NT2/D1 (cell line): ENCODE measurements at regions not wholly inside any gene's neighbourhood (a gene's known extent, or its start where the extent isn't known, plus 50 kb on each side); places are given as distances from the start of the nearest gene placed in this dataset.

ENCODE experiments used
- DNase-seq: peaks from one replicate; pipeline ENCODE4 v3.0.0-alpha.2; 2011; ENCODE audit warnings: low read depth, low spot score
- H3K27me3 ChIP-seq: 2 replicates; pipeline ENCODE4 v1.6.0; 2011; ENCODE audit warnings: mild to moderate bottlenecking; ENCODE audit not compliant: insufficient read length, insufficient read depth
- H3K36me3 ChIP-seq: 2 replicates; pipeline ENCODE4 v1.6.1; 2011; ENCODE audit warnings: mild to moderate bottlenecking, low read length, mixed read lengths; ENCODE audit not compliant: insufficient read depth, insufficient read length
- H3K4me1 ChIP-seq: 2 replicates; pipeline ENCODE4 v1.5.1; 2011; ENCODE audit not compliant: insufficient read depth, insufficient read length
- H3K4me3 ChIP-seq: 2 replicates; pipeline ENCODE4 v1.5.1; 2011; ENCODE audit warnings: low read depth; ENCODE audit not compliant: insufficient read length
- H3K9ac ChIP-seq: 2 replicates; pipeline ENCODE4 v1.6.0; 2011; ENCODE audit warnings: low read depth; ENCODE audit not compliant: insufficient read length
- H3K9me3 ChIP-seq: 2 replicates; pipeline ENCODE4 v1.5.1; 2011; ENCODE audit warnings: mild to moderate bottlenecking, low read length; ENCODE audit not compliant: insufficient read depth
- SUZ12 ChIP-seq: IDR thresholded peaks from 2 replicates; pipeline ENCODE4 v1.6.1; 2011; ENCODE audit not compliant: insufficient read length, insufficient read depth; ENCODE audit errors: extremely low read depth
- YY1 ChIP-seq: IDR thresholded peaks from 2 replicates; pipeline ENCODE4 v1.6.1; 2011; ENCODE audit not compliant: insufficient read length, insufficient read depth
- ZNF274 ChIP-seq: IDR thresholded peaks from 2 replicates; pipeline ENCODE4 v1.6.1; 2011; ENCODE audit warnings: mild to moderate bottlenecking, low read depth, low read length

DNA sequence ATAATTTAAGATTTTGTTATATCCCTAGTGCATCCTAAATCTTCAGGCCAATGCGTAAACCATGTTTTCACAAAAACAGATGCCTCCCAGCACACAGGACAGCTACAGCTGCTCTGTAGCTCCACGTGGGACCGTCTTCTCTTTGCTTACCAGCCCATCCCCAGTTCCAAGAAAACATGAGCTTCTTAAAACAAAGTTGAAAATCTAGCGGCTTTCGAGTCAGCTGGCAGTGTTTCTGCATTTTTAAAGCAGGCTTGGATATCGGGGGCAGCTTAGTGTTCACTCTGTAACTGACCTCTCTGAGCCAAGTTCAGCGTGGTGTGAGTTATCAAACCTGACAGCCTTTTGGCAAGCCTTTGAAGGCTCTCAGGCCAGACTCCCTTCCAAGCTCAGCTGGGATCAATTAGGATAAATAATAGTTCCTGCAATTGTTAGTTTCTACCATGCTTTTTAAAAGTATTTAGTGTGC lies 881.5 kb downstream of the LTN1 start:
- no peaks in the 10 kb centered on the region for H3K27me3 ChIP-seq
- no peaks in the 10 kb centered on the region for H3K36me3 ChIP-seq
- H3K9me3 ChIP-seq, result no peaks in the 10 kb centered on the region
- H3K4me1 ChIP-seq, result no peaks in the 10 kb centered on the region
- TF ChIP-seq SUZ12 (no peak), ZNF274 (no peak), YY1 (no peak)
- DNase-seq, result no peak
- no peak overlapping the region for H3K4me3 ChIP-seq
- no peak overlapping the region for H3K9ac ChIP-seq

DNA sequence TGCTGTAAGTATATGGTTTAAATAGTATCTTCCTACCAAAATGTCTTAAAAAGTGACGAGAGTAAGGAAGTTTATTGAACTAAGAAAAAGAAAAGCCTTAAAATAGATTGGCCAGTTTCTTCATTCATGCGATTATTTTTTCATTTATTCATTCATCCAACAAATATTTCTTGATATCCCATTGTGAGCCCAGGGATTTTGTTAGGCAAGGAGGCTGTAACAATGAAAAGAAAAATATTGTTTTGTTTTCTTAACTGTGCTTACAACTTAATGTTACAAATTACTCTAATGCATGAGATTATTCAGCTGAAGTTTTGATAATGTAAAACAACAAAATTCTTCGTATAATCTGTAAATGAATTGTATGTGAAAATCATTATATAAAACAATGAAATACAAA lies 882.0 kb downstream of the LTN1 start:
- no peak for TF ChIP-seq YY1
- no peak for TF ChIP-seq ZNF274
- TF ChIP-seq SUZ12, result no peak
- no peaks in the 10 kb centered on the region for H3K4me1 ChIP-seq
- H3K4me3 ChIP-seq, result no peak overlapping the region
- no peak overlapping the region for H3K9ac ChIP-seq
- no peaks in the 10 kb centered on the region for H3K27me3 ChIP-seq
- H3K9me3 ChIP-seq, result no peaks in the 10 kb centered on the region
- H3K36me3 ChIP-seq, result no peaks in the 10 kb centered on the region
- no peak for DNase-seq

DNA sequence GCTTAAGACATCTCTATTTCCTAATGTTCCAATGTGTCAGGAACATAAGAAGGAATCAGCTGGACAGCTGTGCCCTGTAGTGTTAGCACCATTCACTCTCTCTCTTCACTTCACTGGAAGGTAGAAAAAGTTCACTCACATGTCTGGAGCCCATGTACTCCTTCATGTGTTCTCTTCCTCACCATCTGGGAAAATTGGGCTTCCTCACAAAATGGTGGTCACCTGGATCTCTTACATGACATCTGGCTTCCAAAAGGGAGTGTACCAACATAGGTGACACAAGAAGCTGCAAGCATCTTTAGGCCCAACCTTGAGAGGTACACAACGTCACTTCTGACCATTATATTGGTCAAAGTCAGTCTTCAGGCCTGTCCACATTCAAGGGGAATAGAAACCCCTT lies 882.6 kb downstream of the LTN1 start:
- Histone ChIP-seq H3K9me3 (no peaks in the 10 kb centered on the region), H3K4me1 (no peaks in the 10 kb centered on the region), H3K9ac (no peak overlapping the region), H3K27me3 (no peaks in the 10 kb centered on the region), H3K4me3 (no peak overlapping the region), H3K36me3 (no peaks in the 10 kb centered on the region)
- TF ChIP-seq YY1, result no peak
- no peak for TF ChIP-seq ZNF274
- TF ChIP-seq SUZ12, result no peak
- no peak for DNase-seq

DNA sequence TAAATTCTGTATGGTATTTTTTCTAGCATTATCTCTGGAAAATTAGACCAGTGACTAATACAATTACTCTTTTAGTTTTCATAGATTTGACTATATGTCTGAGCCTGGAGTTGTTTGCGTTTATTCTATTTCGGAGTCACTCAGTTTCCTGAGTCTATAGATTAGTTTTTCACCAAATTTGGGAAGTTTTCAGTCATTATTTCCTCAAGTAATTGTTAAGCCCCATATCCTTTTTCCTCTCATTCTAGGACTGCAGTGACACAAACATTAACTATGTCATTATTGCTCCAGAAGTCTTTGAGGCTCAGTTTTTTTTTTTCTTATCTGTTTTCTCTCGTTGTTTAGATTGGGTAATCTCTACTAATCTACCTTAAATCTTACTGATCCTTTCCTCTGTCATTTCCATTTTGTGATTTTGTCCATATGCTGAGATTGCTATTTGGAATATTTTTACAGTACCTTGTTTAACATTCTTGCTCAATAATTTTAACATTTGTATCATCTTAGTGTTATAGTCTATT lies 886.2 kb downstream of the LTN1 start:
- no peak for DNase-seq
- no peak for TF ChIP-seq ZNF274
- no peak for TF ChIP-seq YY1
- TF ChIP-seq SUZ12, result no peak
- Histone ChIP-seq H3K9me3 (no peaks in the 10 kb centered on the region), H3K36me3 (no peaks in the 10 kb centered on the region), H3K4me1 (no peaks in the 10 kb centered on the region), H3K9ac (no peak overlapping the region), H3K4me3 (no peak overlapping the region), H3K27me3 (no peaks in the 10 kb centered on the region)

DNA sequence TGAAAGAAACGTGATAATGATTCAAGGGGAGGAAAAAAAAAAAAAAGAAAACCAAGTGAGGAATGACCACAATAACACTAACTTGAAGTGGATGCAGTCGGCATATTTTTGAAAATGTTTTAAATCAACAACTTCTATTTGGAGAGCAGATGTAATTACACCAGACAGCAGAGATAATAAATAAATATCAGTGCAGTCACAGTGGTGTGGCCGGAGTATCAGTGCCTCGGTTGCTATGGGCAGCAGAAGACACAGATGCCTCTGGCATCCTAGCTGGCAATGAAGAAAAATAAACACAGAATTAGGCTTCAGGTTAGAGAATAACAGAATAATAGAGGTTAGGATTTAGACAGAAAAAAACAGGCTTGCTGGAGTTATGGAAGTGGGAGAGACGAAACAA lies 888.3 kb downstream of the LTN1 start:
- Histone ChIP-seq H3K4me1 (no peaks in the 10 kb centered on the region), H3K9me3 (no peaks in the 10 kb centered on the region), H3K4me3 (no peak overlapping the region), H3K9ac (no peak overlapping the region), H3K36me3 (no peaks in the 10 kb centered on the region), H3K27me3 (no peaks in the 10 kb centered on the region)
- no peak for DNase-seq
- TF ChIP-seq YY1 (no peak), ZNF274 (no peak), SUZ12 (no peak)

DNA sequence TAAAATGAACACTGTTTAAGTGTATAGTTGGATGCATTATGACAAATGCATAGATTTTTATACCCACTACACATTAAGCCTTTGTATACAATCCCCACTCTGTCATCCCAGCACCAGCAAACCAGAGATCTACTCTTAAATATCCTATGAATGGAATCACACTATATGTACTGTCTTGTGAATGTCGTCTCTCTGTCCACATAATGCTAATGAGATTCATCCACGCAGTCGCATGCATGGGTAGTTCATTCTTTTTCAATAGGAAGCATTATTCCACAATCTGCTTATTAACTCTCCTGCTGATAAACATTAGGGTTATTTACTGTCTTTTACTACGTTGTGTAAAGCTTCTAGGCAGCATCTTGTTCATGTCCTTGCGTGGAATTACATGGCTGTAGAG lies 892.3 kb downstream of the LTN1 start:
- Histone ChIP-seq H3K9me3 (no peaks in the 10 kb centered on the region), H3K4me1 (no peaks in the 10 kb centered on the region), H3K27me3 (no peaks in the 10 kb centered on the region), H3K4me3 (no peak overlapping the region), H3K36me3 (no peaks in the 10 kb centered on the region), H3K9ac (no peak overlapping the region)
- no peak for TF ChIP-seq SUZ12
- no peak for TF ChIP-seq ZNF274
- no peak for TF ChIP-seq YY1
- no peak for DNase-seq

DNA sequence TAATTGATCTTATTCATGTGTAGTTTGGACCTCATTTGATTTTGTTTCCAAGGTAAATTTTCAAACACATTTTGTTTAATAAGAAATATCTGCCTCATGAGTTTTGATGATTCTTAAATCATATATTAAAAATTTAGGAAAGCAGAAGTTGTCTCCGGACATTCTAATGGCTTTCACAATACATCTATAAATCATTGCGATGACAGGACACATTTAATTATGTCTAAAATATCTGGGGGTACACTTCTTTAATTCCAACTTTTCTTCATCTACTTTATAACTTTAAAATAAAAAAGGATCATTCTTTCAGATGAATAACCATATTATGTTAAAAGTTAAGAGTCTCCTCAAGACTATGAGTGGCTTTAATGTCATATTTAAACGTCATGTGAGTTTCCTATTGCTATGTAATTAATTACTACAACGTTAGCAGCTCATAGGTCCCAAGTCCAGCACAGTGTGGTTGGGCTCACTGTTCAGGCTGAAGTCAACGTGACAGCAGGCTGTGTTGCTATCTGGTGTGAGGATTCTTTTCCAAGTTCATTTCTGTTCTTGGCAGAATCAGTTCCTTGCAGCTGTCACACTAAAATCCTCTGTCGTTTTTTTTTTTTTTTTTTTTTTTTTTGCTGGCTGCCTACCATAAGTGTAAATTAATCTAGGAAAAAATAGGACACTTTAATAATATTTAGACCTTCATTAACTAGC lies 893.5 kb downstream of the LTN1 start:
- Histone ChIP-seq H3K27me3 (no peaks in the 10 kb centered on the region), H3K9ac (no peak overlapping the region), H3K4me1 (no peaks in the 10 kb centered on the region), H3K36me3 (no peaks in the 10 kb centered on the region), H3K9me3 (no peaks in the 10 kb centered on the region), H3K4me3 (no peak overlapping the region)
- no peak for DNase-seq
- no peak for TF ChIP-seq YY1
- TF ChIP-seq ZNF274, result no peak
- TF ChIP-seq SUZ12, result no peak
